ENCODE measurements at regions not wholly inside any gene's neighbourhood (a gene's known extent, or its start where the extent isn't known, plus 50 kb on each side); places are given as distances from the start of the nearest gene placed in this dataset.

DNA sequence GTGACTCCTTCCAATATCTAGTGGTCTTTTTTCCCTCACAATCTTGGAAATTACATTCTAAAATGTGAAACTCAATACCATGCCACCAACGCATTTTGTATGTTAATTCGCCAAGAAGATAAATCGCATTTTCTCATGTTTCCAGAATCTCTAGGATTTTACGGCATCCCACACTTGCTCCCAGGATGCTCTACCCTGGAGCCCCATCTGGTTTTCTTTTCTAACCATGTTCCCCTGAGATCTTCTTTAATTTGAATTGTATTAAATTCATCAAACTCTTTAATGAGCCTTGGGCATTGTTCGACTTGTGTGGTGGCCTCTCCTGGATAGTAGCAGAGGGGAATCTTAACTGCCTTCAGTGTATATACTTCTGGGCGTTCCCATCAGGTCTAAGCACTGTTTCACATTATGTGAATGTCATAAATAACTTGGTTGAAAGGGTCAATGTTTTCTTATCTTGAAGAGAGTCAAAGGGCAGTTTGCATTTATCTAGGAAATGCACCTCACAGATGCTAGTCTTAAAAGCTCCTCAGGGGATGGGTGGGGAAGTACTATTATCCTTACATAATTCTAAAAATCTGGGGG lies 169.1 kb upstream of the MEOX2 start:
- no peak for DNase-seq (ENCODE audit: low read depth in 2 of 2)

DNA sequence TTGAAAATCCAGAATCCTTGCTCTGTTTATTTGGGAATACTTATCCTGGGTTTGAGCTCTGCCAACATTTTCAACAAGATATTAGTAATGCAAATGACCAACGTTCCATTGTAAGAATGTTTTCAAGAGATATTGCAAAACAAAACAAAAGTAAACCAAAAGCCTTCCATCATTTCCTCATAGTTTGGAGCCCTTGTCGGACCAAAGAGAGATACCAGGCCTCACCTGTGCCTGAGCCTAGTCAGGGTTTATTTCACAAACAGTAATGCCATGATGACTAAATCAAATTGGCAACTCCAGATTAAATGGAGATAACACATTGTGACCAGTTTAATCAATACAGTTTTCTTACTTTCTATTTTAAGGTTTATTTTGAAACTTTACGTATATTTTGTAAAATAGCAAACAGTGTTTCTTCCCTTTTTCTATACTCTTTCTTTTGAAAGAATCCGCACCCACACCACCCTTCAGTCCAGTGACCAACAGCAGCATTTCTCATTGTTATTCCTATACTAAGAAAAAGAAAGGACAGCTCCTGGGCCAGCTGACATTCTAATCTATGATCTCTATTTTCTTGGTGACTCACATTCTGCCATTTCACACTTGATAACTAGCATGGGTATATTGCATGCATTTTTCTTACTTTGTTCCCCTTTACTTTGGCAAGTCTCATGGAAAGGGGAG lies 168.5 kb upstream of the MEOX2 start:
- no peak for DNase-seq (ENCODE audit: low read depth in 2 of 2)

DNA sequence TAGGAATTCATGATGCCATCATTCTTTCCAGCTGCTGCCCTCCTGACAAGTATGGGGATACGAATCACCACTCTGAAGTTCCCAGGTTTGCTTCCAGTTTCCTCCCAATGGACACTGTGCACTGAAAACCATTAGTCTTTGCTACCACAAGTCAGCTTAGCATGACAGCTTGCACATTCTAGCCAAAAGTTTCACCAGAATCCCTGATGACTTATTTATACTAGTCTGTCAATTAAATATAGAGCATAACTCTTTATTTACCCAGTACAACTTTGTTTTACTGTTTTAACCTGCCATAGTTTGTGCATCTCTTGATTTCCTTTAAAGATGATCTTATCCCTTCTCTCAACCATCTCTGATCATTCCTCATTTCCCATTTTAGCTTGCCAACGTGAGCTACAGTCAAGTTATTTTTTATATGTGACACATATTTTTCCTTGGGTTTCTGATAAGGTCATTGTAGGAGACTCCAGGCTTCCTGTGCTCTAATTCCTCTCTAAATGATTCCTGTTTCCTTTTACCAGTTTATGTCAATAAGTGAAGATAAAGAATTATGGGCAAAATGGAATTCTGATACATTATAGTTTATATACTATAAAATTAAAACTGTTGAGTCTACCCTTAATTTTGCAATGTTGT lies 167.5 kb upstream of the MEOX2 start:
- DNase-seq (ENCODE audit: low read depth in 2 of 2), result peak; percentile 60 to 63

DNA sequence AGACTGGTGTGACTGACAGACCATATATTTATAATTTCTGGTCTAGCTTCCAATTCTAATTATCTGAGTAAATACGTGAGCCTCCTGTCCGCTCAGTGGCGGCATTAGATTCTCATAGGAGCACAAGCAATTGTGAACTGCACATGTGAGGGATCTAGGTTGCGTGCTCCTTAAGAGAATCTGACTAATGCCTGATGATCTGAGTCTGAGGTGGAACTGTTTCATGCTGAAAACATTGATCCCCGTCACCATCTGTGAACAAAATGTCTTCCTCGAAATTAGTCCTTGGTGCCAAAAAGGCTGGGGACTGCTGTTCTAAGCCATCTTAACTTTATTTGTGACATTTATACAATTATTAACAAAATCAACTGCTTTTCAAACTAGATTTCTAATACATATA lies 164.7 kb upstream of the MEOX2 start:
- no peak for DNase-seq (ENCODE audit: low read depth in 2 of 2)

DNA sequence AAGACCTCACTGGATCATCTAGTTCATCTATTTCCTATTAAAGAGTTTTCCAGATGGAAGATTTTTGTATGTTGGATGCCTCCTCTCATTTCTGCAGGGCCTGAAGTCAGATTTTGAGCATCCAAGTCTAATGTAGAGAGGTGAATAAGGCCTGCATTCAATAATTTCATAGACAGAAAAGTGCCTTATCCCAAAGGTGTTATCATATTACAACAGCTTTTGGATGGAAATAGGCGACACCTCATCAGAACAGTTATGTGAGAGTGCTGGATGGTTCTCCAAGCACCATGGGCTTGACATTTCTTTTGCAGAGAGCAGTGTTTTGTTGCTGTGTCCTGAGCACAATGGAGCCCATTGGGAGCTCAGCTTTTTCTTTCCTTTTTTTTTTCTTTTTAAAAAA lies 162.4 kb upstream of the MEOX2 start:
- DNase-seq (ENCODE audit: low read depth in 2 of 2), result no peak

DNA sequence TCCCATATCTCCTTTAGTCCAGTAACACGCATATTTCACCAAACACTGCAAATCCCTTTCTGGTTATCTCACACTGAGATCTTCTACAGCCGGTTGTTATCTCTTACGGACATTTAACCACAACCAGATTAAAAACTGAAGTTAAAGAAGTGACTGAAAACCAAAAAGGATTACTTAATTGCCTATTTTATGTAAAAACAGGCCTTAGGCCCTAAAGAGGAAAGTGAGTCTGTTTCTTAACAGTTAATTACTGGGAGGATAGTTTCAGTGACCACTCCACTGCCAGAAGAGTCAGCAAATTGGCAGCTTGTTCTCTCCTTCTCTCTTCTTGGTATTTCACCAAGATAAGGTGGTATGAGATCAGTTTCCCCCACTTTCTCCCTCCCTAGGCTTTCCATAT lies 161.9 kb upstream of the MEOX2 start:
- no peak for DNase-seq (ENCODE audit: low read depth in 2 of 2)

DNA sequence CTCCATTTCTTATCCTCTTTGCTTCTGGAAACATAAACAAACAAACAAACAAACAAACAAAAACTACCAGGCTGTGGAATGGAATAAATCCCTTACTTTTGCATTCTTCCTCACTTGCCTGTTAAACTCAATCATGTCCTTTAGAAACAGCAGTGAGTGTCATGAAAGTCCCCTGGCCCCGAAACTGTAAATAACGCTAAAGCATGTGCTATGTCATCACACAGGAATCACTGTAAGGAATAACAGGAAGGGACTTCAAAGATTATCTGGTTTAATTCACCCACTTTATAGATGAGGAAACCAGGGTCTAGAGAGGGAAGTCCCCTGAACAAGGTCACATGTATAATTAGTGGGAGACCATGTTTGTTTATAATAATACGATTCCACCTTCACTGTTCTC lies 159.4 kb upstream of the MEOX2 start:
- DNase-seq (ENCODE audit: low read depth in 2 of 2), result no peak

DNA sequence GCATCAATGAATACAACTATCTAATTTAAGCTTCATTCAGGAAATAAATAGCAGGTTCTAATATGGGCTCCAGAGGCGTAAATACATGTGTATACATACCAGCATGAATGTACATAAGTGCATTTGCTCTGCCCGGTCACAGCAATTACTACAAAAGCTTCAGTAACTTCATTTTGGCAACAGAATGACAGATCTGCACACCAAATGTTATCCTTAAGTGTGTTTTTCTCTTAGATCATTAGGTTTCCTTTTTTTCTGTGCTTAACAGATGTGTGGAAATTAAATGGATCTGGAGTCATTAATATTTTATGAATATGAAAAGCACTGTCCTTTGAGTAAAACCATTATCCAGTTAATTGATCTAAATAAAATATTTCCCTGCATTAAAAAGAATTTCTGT lies 159.0 kb upstream of the MEOX2 start:
- DNase-seq (ENCODE audit: low read depth in 2 of 2), result no peak

DNA sequence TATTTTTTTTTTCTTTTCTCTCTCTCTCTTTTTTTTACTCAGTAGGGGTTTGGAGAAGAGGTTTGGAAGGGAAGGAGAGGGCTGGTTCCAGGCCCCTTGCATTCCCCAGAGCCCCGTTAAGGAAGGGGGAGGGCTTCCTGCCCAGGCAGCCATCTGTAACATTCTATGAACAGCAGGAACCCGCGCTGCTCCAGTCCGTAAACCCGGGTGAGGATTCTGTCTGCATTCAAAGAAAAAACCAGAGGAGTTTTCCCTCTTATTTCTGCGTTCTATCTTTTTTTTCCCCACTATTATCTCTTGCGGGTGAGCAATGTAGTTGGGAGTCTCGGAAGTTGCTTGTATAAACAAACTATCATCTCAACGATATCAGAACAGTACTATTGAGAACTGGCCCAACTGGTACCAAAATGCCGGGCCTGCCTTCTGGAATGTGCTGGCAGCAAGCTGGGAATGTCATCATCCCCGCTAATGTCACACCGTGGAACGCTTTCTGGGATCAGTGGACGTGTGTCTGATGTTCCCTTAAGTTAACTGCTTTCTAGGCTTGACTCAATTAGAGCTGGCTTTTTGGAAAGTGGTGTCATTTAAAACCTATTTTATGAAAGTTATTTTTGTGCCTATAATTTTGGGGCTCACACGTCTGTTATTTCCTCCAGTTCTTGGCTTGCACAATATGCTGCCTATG lies 153.1 kb upstream of the MEOX2 start:
- DNase-seq (ENCODE audit: low read depth in 2 of 2), result no peak

DNA sequence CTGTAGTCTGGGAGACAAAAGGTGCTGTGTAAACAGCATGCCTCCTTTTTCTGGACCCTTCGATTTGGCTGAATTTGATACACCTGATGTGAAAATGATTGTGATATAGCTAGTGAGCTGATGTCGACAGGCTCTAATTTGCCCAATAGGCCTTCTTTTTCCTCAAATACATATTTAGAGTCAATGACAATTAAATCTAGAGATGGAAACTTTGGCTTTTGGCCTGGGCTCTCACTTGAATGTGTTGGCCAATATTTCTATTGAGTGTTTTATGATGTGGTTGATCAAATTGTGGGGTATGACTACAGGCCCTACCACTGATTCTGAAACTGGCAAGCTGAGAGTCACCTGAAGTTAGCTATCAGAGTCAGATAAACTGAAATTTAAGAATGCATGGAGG lies 151.8 kb upstream of the MEOX2 start:
- no peak for DNase-seq (ENCODE audit: low read depth in 2 of 2)

DNA sequence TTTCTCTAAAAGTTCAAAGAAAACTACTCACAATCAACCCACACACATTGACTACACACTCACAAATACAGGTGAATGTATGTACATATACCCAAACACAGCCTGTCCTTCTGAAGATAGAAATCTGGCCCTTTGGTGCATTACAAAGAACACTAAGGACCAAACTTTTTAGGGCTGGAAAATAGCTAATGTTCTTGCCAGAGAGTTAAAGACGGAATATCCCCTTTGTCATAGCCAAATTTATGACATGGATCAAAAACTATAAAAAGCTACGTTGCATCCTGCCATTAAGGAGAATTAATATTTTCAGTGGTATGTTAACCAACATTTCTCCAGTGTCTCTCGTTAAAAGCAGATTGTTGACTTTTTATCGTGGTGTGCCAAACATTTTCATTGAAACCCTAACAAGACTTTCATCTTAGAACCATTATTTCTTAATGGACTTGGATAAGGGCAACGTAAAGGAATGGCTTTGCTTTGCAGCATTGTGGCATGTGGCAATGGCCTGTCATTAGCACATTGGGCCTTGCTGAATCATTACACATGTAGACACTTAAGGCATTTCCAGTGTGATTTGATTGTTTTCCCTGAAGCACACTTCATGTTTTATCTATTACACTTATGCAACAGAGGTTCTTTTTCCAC lies 150.9 kb upstream of the MEOX2 start:
- DNase-seq (ENCODE audit: low read depth in 2 of 2), result no peak

DNA sequence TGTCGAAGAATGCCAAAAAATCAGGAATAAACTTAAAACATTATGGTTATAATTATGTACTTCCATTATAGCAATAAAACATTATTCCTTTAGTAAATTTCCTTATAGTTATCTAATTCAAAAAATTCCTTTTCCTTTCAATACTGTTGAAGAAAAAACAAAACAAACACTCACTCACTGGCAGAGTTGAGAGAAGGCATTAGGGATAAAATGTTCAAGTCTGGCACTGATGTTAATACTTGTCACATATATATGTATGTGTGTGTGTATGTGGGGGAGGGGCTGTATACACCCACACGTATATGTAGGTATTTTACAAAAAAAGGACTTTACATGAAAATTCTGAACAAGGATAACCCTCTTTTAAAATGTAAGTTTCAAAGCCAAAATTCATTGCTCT lies 150.2 kb upstream of the MEOX2 start:
- DNase-seq (ENCODE audit: low read depth in 2 of 2), result no peak

DNA sequence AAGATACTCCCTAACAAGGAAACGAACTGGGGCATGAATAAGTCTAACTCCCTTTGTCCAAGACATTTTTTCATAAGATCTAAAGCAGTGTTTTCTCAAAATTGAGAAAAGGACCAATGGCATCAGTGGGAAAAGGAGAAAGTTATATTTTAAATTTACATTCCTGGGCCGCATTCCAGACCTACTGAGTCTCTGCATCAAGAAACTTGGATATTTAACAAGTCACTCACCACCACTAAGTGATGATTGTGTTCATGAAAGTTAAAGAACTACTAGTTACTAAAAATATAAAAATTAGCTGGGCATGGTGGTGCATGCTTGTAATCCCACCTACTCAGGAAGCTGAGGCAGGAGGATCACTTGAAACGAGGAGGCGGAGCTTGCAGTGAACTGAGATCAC lies 149.6 kb upstream of the MEOX2 start:
- peak in 1 of 2 experiments; percentile 39 for DNase-seq (ENCODE audit: low read depth in 2 of 2)

DNA sequence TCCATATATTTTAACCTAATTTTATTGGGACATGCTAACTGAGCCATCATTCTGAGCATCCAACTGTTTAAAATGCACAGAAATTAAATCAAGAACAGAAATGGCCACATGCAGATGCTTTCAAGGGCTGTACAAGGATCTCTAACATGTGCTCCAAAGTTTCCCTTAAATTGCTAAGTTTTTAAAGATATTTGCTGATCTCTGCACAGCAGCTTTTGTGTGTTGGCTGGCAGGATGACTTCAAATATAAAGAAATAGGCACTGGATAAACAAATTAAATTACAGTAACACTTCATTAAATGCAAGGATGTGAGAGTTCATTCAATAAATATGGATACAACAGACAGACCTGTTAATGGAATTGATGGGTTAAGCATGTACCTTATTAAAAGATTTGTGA lies 148.0 kb upstream of the MEOX2 start:
- no peak for DNase-seq (ENCODE audit: low read depth in 2 of 2)

DNA sequence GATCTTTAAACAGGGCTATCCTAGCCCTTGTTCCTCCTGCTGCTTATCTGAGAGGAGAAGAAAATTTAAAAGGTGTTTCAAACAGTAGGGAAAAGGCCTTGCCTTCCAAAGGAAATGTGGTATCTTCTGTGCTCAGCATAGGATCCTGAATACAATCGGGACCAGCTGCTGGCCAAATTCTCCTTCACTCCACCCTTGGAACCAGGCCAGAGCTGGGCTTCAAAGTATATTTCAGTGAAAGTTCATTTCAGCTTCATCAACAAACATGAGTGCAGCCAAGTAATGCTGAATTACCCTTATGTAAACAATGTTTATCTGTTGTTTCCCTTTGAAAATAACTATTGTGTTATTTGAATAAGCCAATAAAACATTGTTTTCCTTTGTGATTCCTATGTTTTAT lies 146.5 kb upstream of the MEOX2 start:
- no peak for DNase-seq (ENCODE audit: low read depth in 2 of 2)

DNA sequence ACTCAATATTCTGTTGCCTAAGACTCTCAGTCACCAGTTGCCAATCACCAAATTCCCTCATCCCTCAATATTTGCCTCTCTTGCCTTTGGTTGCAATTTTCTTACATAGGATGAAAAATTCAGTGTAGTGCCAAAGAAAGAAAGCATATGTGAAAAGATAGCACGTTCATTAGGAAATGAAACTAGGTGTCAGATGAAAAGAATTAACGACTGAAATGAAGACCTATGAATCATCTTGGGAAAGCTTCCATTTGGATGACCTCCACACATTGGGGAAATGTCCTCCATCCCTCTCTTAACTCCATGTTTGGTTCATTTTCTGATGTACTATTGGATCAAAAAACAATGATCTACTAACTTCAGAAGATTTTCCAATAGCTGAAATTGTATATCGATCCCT lies 145.1 kb upstream of the MEOX2 start:
- no peak for DNase-seq (ENCODE audit: low read depth in 2 of 2)

DNA sequence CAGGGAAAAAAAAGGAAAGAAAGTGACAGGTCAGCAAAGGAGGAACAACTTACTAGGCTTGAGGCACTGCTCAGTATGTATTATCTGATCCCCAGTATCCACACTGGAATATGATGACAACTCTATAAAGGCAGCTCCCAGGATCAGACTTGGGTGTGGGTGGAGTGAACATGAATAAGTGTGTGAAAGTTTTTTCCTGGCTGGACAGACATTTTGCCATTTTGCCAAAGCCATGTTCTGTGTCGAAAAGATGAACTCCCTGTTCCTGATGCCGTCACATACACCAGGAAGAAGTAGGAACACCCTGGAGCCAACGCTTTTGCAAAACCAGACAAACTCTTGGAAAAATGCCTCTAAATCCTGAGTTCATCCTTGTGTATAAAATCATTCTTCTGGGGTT lies 143.2 kb upstream of the MEOX2 start:
- DNase-seq (ENCODE audit: low read depth in 2 of 2), result no peak

DNA sequence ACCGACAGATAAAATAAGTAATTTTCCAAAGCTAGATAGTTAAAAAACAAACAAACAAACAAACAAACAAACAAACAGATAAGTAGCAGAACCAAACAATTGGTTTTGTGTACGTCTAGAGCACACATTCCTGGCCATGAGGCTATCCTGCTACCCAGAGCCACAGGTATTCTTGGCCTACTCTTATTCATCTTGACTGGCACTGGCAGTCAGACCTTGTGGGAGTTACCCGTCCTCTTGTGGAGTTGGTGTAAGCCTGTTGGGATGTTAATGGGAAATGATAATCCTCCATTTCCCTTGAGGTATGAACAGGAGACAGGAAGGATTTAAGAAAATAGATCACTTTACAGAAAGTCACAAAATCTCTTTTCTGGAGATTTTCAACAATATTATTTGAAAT lies 142.4 kb upstream of the MEOX2 start:
- no peak for DNase-seq (ENCODE audit: low read depth in 2 of 2)

DNA sequence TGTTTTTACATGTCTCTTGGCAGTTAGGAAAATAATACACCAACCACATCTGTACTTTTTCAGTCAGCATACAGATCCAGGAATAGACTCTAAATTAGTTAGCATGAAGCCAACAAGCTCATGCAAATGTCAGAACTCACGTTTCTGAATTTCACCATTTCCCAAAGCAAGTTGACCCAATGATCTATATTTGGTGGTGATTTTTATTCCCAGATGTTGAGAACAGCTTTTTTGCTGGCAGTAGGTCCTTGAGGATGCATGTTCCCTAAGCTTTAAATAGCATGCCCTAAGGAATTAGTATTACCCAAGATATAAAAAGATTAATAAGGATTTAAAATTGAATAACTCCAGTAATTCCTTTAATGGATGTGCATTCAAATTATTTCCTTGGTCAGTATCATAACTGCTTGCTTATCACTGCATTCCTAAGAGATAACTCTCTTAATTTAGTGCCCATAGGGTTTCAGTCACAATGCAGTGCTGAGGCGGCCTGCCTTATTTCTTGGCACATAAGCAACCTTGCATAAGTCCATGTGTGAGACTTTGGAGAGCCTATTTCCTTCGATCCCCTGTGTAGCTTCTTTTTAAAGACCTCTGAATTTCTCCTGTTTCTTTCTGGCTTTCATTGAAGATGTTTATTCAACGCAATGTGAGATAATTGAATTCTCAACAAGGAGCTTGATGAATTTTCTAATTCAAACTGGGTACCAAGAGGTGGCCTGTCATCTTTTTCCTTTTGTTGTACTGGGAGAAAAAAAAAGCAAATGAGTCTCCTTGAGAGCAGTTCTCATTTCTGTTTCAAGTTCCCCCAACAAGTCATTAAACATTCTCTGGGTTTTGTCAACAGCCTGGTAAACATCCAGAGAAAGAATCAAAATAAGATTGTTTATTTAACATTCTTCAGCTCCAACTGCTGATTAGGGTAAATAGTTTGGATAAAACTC lies 135.3 kb upstream of the MEOX2 start:
- DNase-seq (ENCODE audit: low read depth in 2 of 2), result no peak

DNA sequence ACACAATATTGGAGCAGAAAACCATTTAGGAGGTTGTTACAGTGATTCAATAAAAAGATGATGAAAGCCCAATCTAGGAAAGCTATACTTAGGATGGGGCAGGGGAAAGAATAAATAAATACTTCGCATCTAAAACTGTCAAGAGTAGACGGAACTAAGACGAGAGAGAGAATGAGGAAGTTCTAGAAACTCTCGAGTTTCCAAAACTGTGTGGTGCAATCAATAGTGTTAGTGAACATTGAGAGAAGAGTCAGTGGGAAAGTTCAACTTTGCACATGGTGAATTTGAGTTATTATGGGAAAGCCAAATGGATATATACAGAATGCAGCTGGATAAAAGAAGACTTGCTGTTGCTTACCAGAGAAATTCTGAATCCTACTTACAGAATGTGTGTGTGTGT lies 133.8 kb upstream of the MEOX2 start:
- DNase-seq (ENCODE audit: low read depth in 2 of 2), result no peak

DNA sequence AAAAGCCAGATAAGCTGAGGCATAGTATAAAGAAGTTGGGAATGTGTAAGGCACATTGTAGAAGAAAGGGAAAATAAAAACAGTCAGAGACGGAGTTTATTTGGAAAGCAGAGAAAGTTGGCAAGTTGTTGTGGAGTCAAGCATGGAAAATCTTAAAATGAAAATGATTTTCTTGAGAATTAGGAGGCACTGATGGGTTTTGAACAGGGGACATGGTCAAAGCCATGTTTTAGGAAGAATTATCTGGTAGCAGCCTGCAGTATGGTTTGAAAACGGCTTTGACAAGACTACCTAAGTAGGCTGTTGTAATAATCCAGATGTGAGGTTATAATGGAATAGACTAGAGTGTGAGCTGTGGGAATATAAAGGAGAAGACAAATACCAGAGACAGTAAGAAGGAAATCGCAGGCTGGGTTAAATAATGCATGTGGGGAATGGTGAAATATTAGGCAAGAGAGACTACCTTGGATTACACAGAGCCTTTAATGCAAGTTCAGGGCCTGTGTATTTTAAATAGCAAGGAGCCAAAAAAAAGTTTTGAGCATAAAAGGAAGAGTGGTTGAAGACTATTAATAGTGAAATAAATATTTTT lies 130.4 kb upstream of the MEOX2 start:
- DNase-seq (ENCODE audit: low read depth in 2 of 2), result no peak

Data from fibroblast of skin of left biceps (primary cell).